CD14-positive monocyte (primary cell): ENCODE measurements at regions not wholly inside any gene's neighbourhood (a gene's known extent, or its start where the extent isn't known, plus 50 kb on each side); places are given as distances from the start of the nearest gene placed in this dataset.

Experiments
- DNase-seq, 3 donors: peaks; one replicate each; pipeline ENCODE4 v3.0.0-alpha.2; 2011 to 2022
- H2AFZ ChIP-seq: 2 replicates; pipeline ENCODE4 v1.6.0; 2012; ENCODE audit warnings: mild to moderate bottlenecking, low read depth, low read length, inconsistent platforms; ENCODE audit not compliant: insufficient read depth, poor library complexity, severe bottlenecking
- H3K27ac ChIP-seq, 2 donors: 1 replicate in 1 of 2; 2 replicates in 1 of 2; pipeline ENCODE4 v1.5.1; 2012 to 2013; ENCODE audit warnings: low read length in 2 of 2, control low read depth in 1 of 2, inconsistent platforms in 1 of 2, low read depth in 1 of 2, mild to moderate bottlenecking in 1 of 2
- H3K27me3 ChIP-seq, 2 donors: one replicate each; pipeline versions ENCODE4 v1.6.0 to v1.6.1; 2011 to 2013; ENCODE audit warnings: low read length in 2 of 2; ENCODE audit not compliant: control insufficient read depth in 2 of 2, insufficient read depth in 2 of 2
- H3K36me3 ChIP-seq, 2 donors: replicated peaks in 1 of 2; 1 replicate in 1 of 2; 2 replicates in 1 of 2; pipeline versions ENCODE4 v1.5.1 to v1.6.1; 2012 to 2013; ENCODE audit warnings: low read length in 2 of 2, control low read depth in 1 of 2, inconsistent platforms in 1 of 2, mild to moderate bottlenecking in 1 of 2; ENCODE audit not compliant: insufficient read depth in 2 of 2, control insufficient read depth in 1 of 2
- H3K4me1 ChIP-seq, 2 donors: 1 replicate in 1 of 2; 2 replicates in 1 of 2; pipeline versions ENCODE4 v1.5.1 to v1.6.1; 2012 to 2013; ENCODE audit warnings: low read length in 2 of 2, control low read depth in 1 of 2, inconsistent platforms in 1 of 2, mild to moderate bottlenecking in 1 of 2, moderate library complexity in 1 of 2; ENCODE audit not compliant: insufficient read depth in 2 of 2, control insufficient read depth in 1 of 2
- H3K4me2 ChIP-seq: replicated peaks from 2 replicates; pipeline ENCODE3; 2012; ENCODE audit warnings: low read length, moderate library complexity, mild to moderate bottlenecking; ENCODE audit not compliant: poor library complexity, severe bottlenecking; ENCODE audit errors: extremely low read depth
- H3K4me3 ChIP-seq, 3 experiments: fragments of 200-600 bp in 1 of 3; sonication (generic) in 1 of 3; replicated peaks in 1 of 3; 1 replicate in 2 of 3; 2 replicates in 1 of 3; pipeline ENCODE4 v1.5.1; 2011 to 2013; ENCODE audit warnings: low read length in 3 of 3, mild to moderate bottlenecking in 3 of 3, control low read depth in 2 of 3, low read depth in 2 of 3, inconsistent platforms in 1 of 3, moderate library complexity in 1 of 3
- H3K79me2 ChIP-seq: 2 replicates; pipeline ENCODE4 v1.6.0; 2012; ENCODE audit warnings: mild to moderate bottlenecking, control low read depth, inconsistent platforms, low read length, moderate library complexity; ENCODE audit not compliant: insufficient read depth
- H3K9ac ChIP-seq: 2 replicates; pipeline ENCODE4 v1.6.0; 2017; ENCODE audit warnings: low read length, mild to moderate bottlenecking; ENCODE audit not compliant: insufficient read depth, poor library complexity, severe bottlenecking
- H3K9me3 ChIP-seq, 2 donors: replicated peaks in 1 of 2; 1 replicate in 1 of 2; 2 replicates in 1 of 2; pipeline versions ENCODE4 v1.5.1 to v1.6.1; 2012 to 2013; ENCODE audit warnings: low read length in 2 of 2, control low read depth in 1 of 2; ENCODE audit not compliant: control insufficient read depth in 1 of 2, insufficient read depth in 1 of 2
- H4K20me1 ChIP-seq: 2 replicates; pipeline ENCODE4 v1.6.0; 2012; ENCODE audit warnings: mild to moderate bottlenecking, low read length, control low read depth, moderate library complexity; ENCODE audit not compliant: insufficient read depth
- H3K27ac Mint-ChIP-seq, 7 donors: one replicate each; pipeline ENCODE4 v1.8.0; 2020; ENCODE audit warnings: mild to moderate bottlenecking in 7 of 7, mixed read lengths in 7 of 7, moderate library complexity in 6 of 7, inconsistent platforms in 2 of 7
- H3K27me3 Mint-ChIP-seq, 3 donors: one replicate each; pipeline ENCODE4 v1.8.0; 2021 to 2022; ENCODE audit warnings: low read depth in 3 of 3, mild to moderate bottlenecking in 3 of 3, mixed read lengths in 3 of 3, moderate library complexity in 3 of 3, inconsistent platforms in 1 of 3
- H3K36me3 Mint-ChIP-seq, 2 donors: one replicate each; pipeline ENCODE4 v1.8.0; 2020; ENCODE audit warnings: mixed read lengths in 2 of 2, inconsistent platforms in 1 of 2, mild to moderate bottlenecking in 1 of 2
- H3K4me1 Mint-ChIP-seq: one replicate; pipeline ENCODE4 v1.8.0; 2020; ENCODE audit warnings: mild to moderate bottlenecking, mixed read lengths
- H3K4me3 Mint-ChIP-seq, 2 donors: one replicate each; pipeline ENCODE4 v1.8.0; 2020; ENCODE audit warnings: mild to moderate bottlenecking in 2 of 2, mixed read lengths in 2 of 2, moderate library complexity in 1 of 2
- H3K9me3 Mint-ChIP-seq, 7 donors: one replicate each; pipeline ENCODE4 v1.8.0; 2020 to 2022; ENCODE audit warnings: mixed read lengths in 7 of 7, mild to moderate bottlenecking in 6 of 7, moderate library complexity in 6 of 7, inconsistent platforms in 2 of 7
- WGBS: methylation state at CpG from one replicate; pipeline ENCODE4 v1.1.5; 2013; ENCODE audit warnings: missing lambda C conversion rate; ENCODE audit not compliant: insufficient coverage; 5-methylcytosine and 5-hydroxymethylcytosine counted together
- intact Hi-C, 2 donors: fragments of 100-400 bp; cut with micrococcal nuclease; formaldehyde crosslinking; loops; one replicate each; pipeline versions ENCODE4 v1.15.0 to v1.15.1; 2023
- TF ChIP-seq, protein P1 (sequence below): fragments of 200-600 bp; IDR thresholded peaks from one replicate; pipeline ENCODE4 v1.8.0; 2022; ENCODE audit warnings: antibody characterized with exemption, mild to moderate bottlenecking

DNA sequence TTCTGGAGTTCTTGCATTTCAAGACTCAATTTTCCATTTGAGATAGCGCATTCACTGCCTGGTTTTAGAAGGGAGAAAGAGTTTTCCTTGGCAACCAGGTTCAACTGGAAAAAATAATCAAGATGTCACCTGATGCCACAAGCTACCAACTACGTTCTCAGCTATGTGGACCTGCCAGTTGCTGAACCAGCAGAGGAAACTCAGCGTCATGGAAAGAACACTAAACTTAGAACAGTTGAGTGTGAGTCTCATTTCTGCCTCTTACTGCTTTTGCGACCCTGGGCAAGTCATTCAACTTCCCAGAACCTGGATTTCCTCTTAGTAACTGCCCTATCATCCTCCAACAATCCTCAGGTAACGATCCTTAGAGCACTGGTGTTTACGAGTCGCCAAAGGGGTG lies 373.0 kb upstream of the ESRRG start:
- no peaks in the 10 kb centered on the region for H3K36me3 Mint-ChIP-seq
- H3K27me3 Mint-ChIP-seq = peaks cover 0 to 2% (median 2%) of the 10 kb centered on the region in 3 donors
- 100% methylated on average over 5 of the region's 7 CpGs for WGBS
- H3K4me1 Mint-ChIP-seq = no peaks in the 10 kb centered on the region
- H3K9ac ChIP-seq = no peak overlapping the region
- no peak for DNase-seq
- H3K36me3 ChIP-seq = no peaks in the 10 kb centered on the region
- no peaks in the 10 kb centered on the region for H4K20me1 ChIP-seq
- H3K27me3 ChIP-seq = peaks cover 0 to 3% of the 10 kb centered on the region in 2 donors
- H3K4me3 Mint-ChIP-seq = no peak overlapping the region
- no peak overlapping the region for H3K27ac Mint-ChIP-seq
- peaks cover 0 to 8% (median 2%) of the 10 kb centered on the region in 7 donors for H3K9me3 Mint-ChIP-seq
- H3K4me2 ChIP-seq = no peak overlapping the region
- TF ChIP-seq, protein P1, sequence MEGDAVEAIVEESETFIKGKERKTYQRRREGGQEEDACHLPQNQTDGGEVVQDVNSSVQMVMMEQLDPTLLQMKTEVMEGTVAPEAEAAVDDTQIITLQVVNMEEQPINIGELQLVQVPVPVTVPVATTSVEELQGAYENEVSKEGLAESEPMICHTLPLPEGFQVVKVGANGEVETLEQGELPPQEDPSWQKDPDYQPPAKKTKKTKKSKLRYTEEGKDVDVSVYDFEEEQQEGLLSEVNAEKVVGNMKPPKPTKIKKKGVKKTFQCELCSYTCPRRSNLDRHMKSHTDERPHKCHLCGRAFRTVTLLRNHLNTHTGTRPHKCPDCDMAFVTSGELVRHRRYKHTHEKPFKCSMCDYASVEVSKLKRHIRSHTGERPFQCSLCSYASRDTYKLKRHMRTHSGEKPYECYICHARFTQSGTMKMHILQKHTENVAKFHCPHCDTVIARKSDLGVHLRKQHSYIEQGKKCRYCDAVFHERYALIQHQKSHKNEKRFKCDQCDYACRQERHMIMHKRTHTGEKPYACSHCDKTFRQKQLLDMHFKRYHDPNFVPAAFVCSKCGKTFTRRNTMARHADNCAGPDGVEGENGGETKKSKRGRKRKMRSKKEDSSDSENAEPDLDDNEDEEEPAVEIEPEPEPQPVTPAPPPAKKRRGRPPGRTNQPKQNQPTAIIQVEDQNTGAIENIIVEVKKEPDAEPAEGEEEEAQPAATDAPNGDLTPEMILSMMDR = no peak
- H3K79me2 ChIP-seq = no peaks in the 10 kb centered on the region
- intact Hi-C loops = no loop called here
- H3K9me3 ChIP-seq = no peaks in the 10 kb centered on the region
- no peaks in the 10 kb centered on the region for H3K4me1 ChIP-seq
- H3K4me3 ChIP-seq = no peak overlapping the region
- no peak overlapping the region for H2AFZ ChIP-seq
- H3K27ac ChIP-seq = no peak overlapping the region

DNA sequence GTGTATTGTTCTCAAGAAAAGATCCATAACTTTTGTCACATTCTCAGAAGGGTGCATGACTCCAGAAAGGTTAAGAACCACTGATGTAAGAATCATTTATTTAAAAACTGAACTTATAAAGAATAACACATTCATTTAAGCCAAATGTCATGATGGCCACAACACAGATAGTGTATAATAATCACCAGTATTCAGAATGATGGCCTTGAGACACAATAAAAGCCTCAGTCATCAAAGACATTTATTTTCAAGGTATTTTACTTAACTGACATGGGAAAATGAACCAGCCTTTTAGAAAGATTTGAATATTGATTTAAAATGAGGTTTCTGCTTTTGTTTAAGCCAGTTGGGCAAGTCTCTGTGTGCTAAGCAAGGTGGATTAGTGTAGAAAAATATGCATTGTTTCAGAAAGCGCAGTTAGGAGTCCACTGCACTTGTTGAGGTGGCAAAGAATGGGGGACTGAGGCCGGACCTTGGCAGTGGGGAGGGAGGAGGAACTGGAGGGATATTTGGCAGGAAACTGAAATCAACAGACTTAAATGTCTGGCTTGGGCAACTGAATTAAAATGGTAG lies 371.9 kb upstream of the ESRRG start:
- Mint-ChIP-seq H3K27me3 (peaks cover 5 to 11% (median 9%) of the 10 kb centered on the region in 3 donors), H3K36me3 (no peaks in the 10 kb centered on the region), H3K4me3 (no peak overlapping the region), H3K9me3 (peaks cover 0 to 8% (median 3%) of the 10 kb centered on the region in 7 donors), H3K27ac (no peak overlapping the region), H3K4me1 (peaks cover under 1% of the 10 kb centered on the region)
- peaks cover 0 to 14% of the 10 kb centered on the region in 2 donors for H3K27me3 ChIP-seq
- no peak for DNase-seq
- no peaks in the 10 kb centered on the region for H3K79me2 ChIP-seq
- TF ChIP-seq, protein P1 = no peak
- no peaks in the 10 kb centered on the region for H3K36me3 ChIP-seq
- 93% methylated on average over 2 of the region's 2 CpGs for WGBS
- no peak overlapping the region for H2AFZ ChIP-seq
- H3K4me1 ChIP-seq = no peaks in the 10 kb centered on the region
- H4K20me1 ChIP-seq = no peaks in the 10 kb centered on the region
- H3K27ac ChIP-seq = no peak overlapping the region
- H3K4me2 ChIP-seq = no peak overlapping the region
- no peak overlapping the region for H3K9ac ChIP-seq
- intact Hi-C loops = no loop called here
- H3K9me3 ChIP-seq = peaks cover 0 to 3% of the 10 kb centered on the region in 2 donors
- H3K4me3 ChIP-seq = no peak overlapping the region
